GM12875 (cell line): ENCODE measurements at regions not wholly inside any gene's neighbourhood (a gene's known extent, or its start where the extent isn't known, plus 50 kb on each side); places are given as distances from the start of the nearest gene placed in this dataset.

Experiments used
- H3K4me3 ChIP-seq: one replicate; pipeline ENCODE4 v1.5.1; 2011; ENCODE audit warnings: low read depth, low read length, control low read depth
- CTCF ChIP-seq: IDR thresholded peaks from 2 replicates; pipeline ENCODE4 v1.5.1; 2011; ENCODE audit warnings: low read depth, mild to moderate bottlenecking, control low read depth, inconsistent platforms, low read length, moderate library complexity, borderline replicate concordance; ENCODE audit not compliant: insufficient read depth

- H3K4me3 ChIP-seq: no peak overlapping the region
- TF ChIP-seq CTCF: no peak
These were observed 203.1 kb downstream of the LMBRD1 start for GRCh38 chr6:69593706-69594105.

GRCh38 chr6:69589626-69590025, 207.2 kb downstream of the LMBRD1 start:
- TF ChIP-seq CTCF: no peak
- no peak overlapping the region for H3K4me3 ChIP-seq

GRCh38 chr6:69584913-69585729, 211.7 kb downstream of the LMBRD1 start:
- no peak overlapping the region for H3K4me3 ChIP-seq
- TF ChIP-seq CTCF: no peak

GRCh38 chr6:69584536-69584912, 212.3 kb downstream of the LMBRD1 start:
- TF ChIP-seq CTCF: no peak
- no peak overlapping the region for H3K4me3 ChIP-seq

GRCh38 chr6:69581581-69581980, 215.2 kb downstream of the LMBRD1 start:
- H3K4me3 ChIP-seq: no peak overlapping the region
- no peak for TF ChIP-seq CTCF

GRCh38 chr6:69580706-69581105, 216.1 kb downstream of the LMBRD1 start:
- no peak for TF ChIP-seq CTCF
- H3K4me3 ChIP-seq: no peak overlapping the region

- TF ChIP-seq CTCF: no peak
- no peak overlapping the region for H3K4me3 ChIP-seq
These were observed 218.4 kb downstream of the LMBRD1 start for GRCh38 chr6:69578361-69578890.
